HG03159 (cell line): ENCODE measurements at regions not wholly inside any gene's neighbourhood (a gene's known extent, or its start where the extent isn't known, plus 50 kb on each side); places are given as distances from the start of the nearest gene placed in this dataset.
A peak's percentile ranks its signal among the peaks of the same experiment; 100 is the strongest.

Experiments
- ATAC-seq: cut with Tn5 transposase; IDR thresholded peaks from one replicate; pipeline ENCODE4 v1.9.1; 2021; ENCODE audit warnings: mild to moderate bottlenecking, moderate library complexity; ENCODE audit not compliant: unreplicated experiment

DNA sequence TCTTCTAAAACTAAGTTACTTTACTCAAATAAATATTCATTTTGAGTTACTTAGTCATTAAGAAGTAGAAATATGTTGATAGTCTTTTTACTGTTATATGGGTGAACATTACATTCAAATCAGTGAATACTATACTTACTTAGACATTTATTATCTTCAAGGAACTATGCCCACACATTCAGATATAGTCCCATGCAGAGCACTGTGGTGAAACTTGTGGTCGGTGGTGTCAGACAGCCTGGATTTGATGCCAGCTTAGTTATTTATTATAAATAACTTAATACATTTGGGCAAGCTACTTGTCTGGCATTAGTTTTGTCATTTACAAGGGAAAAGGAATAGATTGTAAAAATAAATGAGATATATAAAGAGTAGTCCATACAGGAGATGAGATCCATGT, 149.5 kb downstream of the RAP2B start:
- no peak for ATAC-seq

DNA sequence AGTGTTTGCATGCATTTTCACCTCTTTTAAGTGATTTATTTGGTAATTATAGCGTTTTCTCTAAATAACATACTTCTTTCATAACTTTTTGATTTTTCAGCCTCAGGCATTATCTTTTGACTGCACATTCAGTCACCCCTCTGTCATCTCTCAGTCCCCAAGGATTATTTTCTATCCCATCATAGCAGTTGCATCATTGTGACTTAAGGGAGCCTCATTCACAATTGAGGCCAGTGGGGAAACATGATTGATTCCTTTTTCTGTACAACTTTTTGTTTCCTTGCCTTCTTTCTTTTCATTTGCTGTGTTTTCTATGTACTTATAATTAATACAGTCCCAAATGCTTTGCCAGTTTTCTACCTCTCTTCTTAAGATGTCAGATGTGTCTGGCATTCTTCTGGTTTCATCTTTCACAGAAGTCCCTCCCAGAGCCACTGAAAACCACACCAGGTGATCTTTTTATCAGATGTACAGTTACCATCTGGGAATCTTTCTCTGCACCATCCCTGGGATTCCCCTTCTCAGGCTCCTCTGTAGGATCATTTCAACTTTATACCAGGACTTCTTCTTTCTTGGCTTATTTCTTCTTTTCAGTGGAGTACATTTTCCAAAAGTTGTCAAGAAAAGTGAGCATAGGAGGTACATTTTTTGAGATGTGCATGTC, 151.4 kb downstream of the RAP2B start:
- ATAC-seq, result no peak

DNA sequence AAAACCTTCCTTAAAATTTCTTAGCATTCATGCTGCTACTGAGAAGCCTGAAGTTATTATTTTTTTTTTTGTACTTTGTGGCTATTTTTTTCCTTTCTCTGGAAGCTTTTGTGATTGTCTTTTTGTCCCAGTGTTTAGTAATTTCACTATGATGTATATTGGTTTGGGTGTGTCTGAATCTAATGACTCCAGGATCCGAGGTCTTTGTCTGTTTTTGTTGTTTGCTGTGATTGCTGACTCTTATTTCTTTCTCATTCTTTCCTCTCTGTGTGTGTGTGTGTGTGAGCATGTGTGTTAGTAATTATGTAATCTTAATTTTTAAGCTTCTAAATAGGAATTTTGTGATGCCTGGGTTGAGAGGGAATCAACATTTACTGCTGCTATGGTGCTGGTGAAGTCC, 152.0 kb downstream of the RAP2B start:
- ATAC-seq, result no peak

DNA sequence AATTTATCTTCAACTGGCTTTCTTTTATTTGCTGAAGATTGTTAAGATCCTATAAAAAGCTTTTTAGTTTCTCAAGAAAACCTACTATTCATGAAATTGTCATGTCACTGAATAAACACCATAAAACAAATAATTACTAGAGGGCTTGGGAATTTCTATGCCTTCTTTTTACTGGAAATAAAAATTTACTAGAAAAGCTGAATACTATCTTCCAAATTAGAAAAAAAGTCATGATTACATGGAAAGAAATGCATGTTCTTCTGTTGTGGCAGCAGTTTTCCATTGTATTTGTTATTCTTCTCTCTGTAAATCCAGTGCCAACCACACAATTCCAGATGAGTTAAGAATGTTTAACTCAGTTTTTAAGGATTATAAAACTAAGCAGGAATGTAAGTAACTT, 153.8 kb downstream of the RAP2B start:
- no peak for ATAC-seq

DNA sequence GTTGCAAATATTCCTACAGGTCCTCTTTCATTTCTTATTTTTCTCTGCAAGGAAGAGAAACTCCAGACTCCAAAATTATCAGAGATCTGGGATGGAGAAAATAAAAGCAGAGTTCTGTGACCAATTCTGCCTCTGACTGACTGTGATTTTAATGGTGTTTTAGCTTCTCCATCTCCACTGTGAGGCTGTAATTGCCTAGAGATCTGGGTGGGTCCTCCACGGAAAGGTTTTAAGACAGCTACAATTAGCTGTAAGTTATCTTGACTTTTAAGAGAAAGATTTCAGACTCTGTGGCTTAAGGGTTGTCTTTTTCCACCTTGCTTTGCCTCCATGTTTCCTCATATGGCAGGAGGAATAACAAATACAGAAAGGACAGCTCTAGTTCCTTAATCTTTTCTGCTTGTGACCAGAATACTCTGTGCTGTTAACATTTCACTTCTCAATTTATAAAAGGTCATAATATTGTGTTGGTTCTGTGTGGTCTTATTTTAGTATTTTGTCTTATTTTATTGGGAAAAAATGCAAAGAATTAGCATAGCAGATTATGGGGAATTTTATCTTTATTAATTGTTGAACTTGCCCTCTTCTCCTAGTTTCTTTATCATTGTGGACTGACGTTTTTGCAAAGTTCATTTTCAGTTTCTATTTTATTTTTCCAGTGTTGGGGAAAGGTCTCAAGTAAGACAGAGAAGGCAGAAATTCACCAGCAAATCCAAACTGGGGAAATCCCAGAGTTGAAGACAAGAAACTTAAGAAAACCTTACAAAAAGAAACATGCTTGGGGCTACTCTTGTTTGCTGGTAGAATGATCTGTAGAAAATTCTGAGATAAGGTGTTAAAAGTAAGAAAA, 157.9 kb downstream of the RAP2B start:
- no peak for ATAC-seq

DNA sequence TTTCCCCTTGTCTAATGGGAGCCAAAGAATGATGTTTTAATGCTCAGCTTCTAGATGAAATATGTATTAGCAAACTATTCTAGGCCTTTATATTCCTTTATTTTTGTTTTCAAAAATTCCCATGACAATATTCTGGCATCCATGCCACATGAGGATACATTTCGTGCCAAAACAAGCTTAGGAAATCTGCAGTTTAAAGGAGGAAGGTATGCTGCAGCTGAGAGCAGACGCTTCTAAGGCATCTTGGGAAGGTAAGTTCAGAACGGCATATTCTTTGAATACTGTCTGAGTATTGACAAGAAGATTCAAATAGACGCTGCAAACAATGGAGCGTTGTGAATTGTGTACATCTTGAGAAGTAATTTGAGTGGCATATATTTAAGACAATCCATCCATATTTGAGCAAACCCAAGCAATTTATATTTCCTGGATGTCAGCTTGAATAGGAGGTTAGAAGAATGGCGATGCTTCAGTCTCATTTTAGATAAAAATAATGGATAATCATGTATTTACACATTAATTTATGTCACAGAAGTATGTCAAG, 158.6 kb downstream of the RAP2B start:
- ATAC-seq, result no peak

DNA sequence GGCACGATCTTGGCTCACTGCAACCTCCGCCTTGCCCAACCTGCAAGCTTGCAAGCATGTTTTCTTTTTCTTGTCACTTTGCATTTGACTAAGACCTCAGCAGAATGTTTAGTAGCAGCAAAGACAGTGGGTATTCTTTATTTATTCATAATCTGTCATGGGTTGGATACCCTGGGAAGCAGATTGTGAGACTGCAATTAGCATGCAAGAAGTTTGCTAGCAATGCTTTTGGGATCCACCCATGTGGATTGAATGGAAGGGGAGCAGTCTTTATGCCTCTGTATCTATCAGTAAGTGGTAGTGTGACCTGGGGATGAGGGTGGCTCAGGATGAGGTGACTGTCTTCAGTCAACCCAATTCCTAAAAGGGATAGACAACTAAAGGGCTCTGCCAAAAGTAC, 166.7 kb downstream of the RAP2B start:
- no peak for ATAC-seq

DNA sequence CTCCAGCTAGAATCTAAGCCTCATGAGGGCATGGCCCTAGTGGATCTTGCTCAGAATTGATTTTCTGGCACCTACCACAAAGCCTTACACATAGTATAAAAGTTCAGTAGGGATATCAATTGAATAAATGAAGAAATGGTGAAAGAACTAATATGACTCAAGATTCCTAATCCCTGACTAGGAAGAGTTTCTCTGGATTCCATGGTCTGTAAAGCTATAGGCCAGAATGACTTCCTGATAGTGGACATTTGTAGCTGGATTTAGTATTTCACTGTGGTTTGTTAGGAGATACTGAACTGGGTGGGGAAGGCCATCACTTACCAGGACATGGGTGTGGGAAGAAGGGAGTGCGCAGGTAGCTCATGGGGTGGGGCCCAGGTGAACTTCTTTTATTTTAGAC, 168.9 kb downstream of the RAP2B start:
- ATAC-seq, result no peak

DNA sequence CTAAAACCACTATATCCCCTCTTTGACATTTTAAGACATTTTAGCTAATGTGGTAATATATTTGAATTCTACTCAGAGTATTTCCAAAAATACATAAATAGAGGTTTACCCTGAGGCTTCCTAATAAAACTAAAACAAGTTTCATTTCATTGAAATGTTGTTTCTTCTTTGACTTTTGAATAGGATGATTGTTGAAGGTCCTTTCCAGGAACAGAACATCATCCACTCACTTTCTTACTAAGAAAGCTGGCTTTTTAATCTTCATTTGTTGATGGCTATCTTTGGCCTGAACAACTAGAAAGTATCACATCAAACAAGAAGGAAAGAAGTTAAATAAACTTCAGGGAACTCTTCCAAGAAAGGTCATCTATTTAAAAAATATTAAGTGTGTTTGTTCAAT, 169.7 kb downstream of the RAP2B start:
- no peak for ATAC-seq

DNA sequence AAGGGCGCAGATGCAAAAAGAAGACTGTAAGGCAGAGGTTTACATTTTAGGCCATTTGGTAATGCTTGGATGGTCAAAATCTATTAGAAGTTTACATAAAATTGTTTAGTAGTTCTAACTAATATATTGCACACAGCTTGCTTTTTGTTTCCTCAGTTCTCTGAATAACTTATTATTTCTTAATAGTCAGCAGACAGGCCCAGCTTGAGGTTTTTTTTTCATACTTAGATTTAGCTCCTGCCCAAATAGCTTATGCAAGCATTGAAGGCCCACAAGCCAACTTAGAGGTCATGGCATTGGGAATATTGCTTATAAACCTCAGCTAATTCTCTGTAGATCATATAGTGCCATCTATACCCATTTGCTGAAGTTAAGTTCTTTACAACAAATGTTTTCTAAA, 172.5 kb downstream of the RAP2B start:
- no peak for ATAC-seq

DNA sequence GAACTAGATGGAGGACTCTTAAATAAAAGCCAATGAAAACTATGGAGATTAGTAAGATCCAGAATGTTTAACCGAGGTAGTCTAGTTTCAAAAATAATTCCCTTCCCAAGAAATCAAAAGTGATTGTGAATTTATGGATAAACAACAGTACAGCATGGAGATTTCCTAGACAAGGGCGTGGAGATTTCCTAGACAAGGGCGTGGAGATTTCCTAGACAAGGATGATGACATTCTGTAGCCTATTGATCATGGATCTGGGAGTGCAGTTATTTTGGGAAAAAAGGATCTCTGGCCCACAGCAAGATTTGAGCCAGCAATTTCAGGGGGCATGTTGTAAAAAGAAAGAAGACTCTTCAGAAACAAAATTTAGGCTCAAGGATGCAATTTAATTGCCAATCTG, 175.3 kb downstream of the RAP2B start:
- no peak for ATAC-seq

DNA sequence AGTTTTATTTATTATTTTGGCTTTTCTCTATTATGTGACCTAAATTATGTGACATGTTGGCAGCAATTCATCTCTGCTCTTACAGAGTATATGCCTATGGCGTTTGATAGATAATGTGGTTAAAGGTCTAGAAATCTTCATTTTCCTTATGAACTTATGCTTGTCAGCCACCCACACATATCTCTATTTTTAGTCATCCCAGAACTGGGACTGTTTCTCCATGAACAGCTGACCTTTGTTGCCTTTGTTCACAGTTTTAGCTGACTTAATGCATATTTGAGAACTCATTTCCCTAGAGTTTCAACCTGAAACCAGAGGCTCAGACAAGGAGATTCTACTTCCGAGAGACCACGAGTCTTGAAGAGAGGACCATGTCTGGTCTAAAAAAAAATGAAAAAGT, 176.5 kb downstream of the RAP2B start:
- ATAC-seq, result no peak

DNA sequence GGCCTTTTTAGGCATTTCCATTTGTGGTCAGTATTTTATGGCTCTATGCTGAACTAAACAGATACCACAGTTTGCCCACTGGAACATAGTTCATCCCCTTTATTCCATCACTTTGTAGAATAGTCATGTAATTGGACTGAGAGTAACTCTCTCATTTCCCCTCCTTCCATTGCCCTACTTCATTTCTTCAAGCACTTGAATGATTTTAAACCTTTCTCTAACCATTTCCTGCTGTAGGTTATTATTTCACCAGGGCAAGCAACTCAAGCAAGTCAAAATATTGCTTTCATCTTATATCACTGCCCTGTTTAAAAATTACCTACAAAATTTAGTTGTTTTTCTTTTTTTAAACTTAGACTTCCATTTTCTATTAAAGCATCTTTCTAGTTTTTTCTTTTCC, 177.0 kb downstream of the RAP2B start:
- no peak for ATAC-seq

DNA sequence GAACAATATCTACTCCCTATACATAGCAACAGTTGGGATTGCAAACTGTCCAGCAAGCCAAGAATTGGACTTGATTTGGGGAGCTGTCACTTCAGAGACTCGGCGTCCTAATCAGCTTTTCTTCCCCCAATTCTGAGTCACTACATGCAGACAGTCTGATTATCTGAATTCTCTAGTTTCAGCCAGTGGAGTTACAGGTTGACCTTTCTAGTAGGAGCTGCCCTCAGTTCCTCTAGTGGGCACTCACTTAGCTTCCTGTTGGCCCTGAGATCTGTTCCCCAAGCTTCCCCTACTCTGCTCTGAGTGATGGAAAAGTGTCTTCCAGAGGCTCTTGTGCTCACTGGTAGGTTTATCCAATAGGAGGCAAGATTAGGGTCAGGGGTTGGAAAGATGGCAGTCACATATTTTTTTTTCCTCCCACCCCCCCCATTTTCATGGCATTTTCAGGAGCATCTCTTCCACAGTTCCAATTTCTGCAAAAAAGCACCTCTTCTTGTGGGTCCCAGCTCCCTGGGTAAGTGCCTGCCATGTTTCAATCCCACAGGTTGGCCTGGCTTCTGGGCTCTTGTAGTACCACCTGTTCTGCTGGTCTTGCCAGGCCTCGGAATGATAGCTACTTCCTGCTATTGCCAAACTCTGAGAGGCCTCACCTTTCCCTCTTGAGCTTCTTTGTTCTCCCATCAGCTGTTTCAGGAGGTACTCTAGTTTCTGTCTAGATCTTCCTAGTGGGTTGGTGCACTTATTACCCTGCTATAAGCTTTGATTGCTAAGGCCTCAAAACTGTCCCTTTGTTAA, 182.2 kb downstream of the RAP2B start:
- no peak for ATAC-seq

DNA sequence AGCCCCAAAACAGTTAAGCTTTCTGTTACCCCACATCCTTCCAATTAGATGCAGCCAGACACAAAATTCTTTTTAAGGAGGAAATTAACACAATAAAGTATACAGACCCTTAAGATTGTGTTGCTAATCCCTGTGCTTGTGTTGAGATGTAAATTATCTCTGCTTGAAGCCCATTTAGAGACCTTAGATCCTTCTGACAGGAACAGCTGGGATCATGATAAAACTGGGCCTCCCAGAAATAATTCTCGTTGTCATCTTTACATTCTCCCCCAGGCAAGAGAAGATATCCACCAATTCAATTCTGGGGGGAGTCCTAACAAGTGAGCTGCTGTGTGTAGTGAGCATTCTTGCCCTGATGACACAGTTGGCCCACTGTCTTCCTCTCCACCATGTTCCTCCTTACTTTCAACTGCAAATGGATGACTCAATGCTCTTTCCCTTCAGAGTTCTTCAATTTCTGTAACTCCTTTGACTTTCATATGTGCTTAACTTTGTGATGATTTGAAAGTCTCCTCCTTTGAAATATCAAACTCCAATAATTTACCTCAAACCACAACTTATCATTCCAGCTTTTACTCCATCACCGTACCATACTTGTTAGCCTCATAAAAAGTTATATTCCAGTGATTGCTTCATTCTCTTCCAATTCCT, 186.6 kb downstream of the RAP2B start:
- no peak for ATAC-seq

DNA sequence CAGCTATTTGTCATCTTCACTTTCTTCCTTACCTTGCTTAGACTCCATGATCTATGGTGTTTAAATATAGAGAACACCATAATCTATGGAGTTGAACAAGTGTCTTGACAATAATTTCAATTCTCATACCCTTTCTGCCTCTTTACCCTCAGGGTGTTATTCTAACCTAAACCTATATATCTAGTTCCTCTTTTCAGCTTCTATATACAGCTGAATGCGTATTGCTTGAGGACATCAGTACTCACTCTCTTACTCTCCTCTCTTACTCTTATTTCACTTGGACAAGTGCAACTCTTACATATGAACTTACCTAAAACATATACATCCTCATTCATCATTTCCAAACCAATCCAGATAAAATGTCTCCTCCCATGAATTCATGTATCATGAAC, 187.1 kb downstream of the RAP2B start:
- peak; percentile 94 for ATAC-seq

DNA sequence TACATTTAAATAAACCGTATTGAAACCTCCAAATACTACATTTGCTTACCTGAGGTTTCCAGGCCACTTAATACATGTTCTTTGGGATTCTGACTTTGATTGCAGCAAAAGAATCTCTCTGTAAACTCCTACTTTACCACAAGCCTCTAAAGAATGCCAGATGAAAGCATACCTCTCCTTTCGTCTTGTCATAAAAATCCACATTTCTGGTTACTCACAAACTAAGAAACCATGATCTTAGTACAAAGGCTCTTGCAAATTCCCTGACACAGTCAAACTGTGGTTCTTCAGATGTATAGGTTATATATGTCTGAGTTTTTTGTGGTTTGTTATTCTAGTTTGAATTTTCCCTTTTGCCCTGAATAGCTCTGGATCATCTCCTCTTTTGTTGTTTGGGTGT, 188.4 kb downstream of the RAP2B start:
- no peak for ATAC-seq

DNA sequence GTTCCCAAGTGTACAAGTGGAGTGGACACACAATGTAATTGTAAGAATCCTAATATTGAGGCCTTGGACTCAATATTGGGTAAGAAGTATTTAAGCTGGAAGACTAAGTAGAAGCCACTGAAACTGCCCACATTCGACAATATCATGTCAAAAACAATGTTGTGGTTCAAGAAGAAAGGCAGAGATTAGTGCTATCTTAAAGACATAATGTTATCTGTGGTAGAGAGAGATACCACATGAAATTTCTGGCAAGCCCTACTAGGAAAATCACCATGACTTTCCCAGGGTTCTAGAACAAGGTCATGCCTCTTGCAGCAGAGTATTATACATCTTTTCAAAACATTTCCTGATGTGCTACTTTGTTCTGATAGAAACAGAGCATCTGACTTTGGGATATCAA, 192.6 kb downstream of the RAP2B start:
- ATAC-seq, result no peak

DNA sequence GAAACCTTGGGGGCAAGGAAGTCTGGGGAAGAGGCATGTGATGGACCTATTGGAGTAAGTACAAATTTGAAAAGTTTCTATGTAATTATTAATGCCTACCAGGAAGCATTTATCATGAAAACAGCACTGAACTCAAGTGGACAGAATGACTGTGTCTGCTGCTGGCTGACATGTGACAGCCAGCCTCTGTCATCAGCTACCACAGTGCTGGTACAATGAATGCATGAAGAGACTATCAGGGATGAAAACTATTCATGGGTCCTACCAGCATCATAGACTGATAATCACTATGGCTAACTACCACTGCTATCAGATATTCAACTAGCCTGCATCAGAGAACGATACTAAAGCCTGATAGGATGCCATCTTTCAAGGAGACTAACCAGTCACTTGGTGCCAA, 193.5 kb downstream of the RAP2B start:
- no peak for ATAC-seq

DNA sequence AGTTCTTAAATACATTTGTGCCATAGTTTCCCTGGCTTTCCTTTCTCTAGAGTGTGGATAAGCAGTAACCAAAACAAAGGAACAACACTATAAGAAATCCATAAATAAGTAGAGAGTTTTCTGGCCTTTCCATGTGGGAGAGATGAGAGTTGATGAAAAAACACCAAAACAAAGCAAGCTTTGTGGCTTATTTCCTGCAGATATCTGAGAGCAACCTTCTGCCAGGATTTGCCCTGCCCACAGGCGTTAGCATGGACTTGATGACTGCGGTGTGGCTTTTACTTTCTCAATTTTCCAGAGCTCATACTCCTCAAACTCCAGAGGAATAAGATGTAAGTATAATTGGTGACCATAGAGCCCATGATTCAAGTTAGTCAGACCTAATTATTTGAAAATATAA, 194.9 kb downstream of the RAP2B start:
- ATAC-seq, result no peak

DNA sequence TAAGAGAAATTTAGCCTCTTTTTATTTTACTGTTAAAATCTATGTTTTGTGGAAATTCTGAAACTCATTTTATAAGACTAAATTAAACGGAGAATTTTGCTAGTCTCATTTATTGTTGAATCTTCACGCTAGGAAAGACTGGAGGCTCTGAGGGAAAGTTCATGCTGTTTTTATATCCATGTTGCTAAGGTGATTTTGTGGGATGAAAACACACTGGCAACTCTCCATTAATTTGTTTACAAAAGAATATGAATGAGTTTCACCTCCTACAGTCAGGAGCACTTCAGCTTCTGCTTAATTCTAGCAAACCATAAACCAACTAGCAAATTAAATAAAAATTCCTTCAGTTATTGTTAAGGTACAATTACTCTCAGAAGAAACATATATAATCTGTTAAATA, 195.4 kb downstream of the RAP2B start:
- no peak for ATAC-seq
